ENCODE measurements at regions not wholly inside any gene's neighbourhood (a gene's known extent, or its start where the extent isn't known, plus 50 kb on each side); places are given as distances from the start of the nearest gene placed in this dataset.

DNA sequence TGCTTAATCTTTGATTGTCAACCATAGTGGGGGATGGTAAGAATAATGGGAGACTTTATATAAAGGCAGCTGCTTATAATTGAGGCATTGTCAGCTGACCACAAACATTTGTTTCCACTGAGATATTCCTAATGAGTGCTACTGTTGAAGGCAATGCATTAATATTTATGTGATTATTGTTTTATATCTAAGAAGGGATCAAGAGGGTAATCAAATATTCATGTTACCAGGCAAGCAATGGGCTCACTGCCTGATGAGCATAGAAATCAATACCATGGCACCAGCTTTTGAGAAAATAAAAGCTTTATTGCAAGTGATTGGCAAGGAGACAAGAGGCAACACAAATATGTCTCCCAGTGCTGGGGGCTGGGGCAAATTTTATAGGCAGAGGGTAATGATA is 706.7 kb upstream of the ADAMTS5 start:
- BruUV-seq (replicated peaks), result no TSS peak
- Mint-ChIP-seq H3K36me3 (ENCODE audit: insufficient read depth, unreplicated experiment) (no peaks in the 10 kb centered on the region), H3K27ac (ENCODE audit: low read depth, unreplicated experiment) (no peak overlapping the region), H3K4me3 (ENCODE audit: unreplicated experiment) (no peak overlapping the region), H3K9me3 (ENCODE audit: unreplicated experiment) (no peaks in the 10 kb centered on the region), H3K4me1 (ENCODE audit: insufficient read depth, unreplicated experiment) (peaks cover 7% of the 10 kb centered on the region), H3K27me3 (ENCODE audit: insufficient read depth, unreplicated experiment) (no peaks in the 10 kb centered on the region)
- POLR2A ChIA-PET, result interaction anchor here (0.6 to 1.5 kb wide), 2 partner anchors 20 to 913 kb away, joined by 3 to 4 read pairs; no protein-coding TSS in a partner anchor
- TF ChIP-seq, protein P1, sequence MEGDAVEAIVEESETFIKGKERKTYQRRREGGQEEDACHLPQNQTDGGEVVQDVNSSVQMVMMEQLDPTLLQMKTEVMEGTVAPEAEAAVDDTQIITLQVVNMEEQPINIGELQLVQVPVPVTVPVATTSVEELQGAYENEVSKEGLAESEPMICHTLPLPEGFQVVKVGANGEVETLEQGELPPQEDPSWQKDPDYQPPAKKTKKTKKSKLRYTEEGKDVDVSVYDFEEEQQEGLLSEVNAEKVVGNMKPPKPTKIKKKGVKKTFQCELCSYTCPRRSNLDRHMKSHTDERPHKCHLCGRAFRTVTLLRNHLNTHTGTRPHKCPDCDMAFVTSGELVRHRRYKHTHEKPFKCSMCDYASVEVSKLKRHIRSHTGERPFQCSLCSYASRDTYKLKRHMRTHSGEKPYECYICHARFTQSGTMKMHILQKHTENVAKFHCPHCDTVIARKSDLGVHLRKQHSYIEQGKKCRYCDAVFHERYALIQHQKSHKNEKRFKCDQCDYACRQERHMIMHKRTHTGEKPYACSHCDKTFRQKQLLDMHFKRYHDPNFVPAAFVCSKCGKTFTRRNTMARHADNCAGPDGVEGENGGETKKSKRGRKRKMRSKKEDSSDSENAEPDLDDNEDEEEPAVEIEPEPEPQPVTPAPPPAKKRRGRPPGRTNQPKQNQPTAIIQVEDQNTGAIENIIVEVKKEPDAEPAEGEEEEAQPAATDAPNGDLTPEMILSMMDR (IDR thresholded peaks at IDR 0.05; ENCODE audit: unreplicated experiment), result no peak
- CTCF ChIA-PET, result interaction anchor here (0.6 kb wide), 1 partner anchor 775 kb away, joined by 3 read pairs; no protein-coding TSS in a partner anchor
- no peak for DNase-seq (ENCODE audit: unreplicated experiment)
- intact Hi-C loops (cut with micrococcal nuclease), result no loop called here

DNA sequence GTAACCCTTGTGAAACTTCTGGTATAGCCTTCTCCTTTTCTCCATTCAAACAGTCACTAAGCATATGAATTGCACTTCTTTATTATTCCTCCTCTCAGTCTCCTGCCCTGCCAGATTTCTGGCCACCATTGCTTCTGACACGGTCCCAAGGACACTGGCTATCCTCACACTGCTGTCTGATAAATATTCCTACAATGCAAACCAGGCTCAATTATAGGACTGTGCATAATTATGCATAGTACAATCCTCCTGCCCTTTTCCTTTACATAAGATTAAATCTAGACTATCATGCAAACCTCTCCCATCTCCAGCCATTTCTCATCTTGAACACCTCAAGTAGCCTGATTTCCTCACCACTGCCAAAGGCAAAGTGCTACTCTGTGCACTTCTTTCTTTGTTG is 704.3 kb upstream of the ADAMTS5 start:
- no peaks in the 10 kb centered on the region for H3K36me3 Mint-ChIP-seq (ENCODE audit: insufficient read depth, unreplicated experiment)
- no peaks in the 10 kb centered on the region for H3K27me3 Mint-ChIP-seq (ENCODE audit: insufficient read depth, unreplicated experiment)
- H3K4me3 Mint-ChIP-seq (ENCODE audit: unreplicated experiment), result no peak overlapping the region
- DNase-seq (ENCODE audit: unreplicated experiment), result no peak
- intact Hi-C loops (cut with micrococcal nuclease), result no loop called here
- no TSS peak for BruUV-seq (replicated peaks)
- ChIA-PET POLR2A (interaction anchor here (1.2 kb wide), 1 partner anchor 11 kb away, joined by 4 read pairs; no protein-coding TSS in a partner anchor), CTCF (no interaction called here)
- H3K9me3 Mint-ChIP-seq (ENCODE audit: unreplicated experiment), result no peaks in the 10 kb centered on the region
- peaks cover 7% of the 10 kb centered on the region for H3K4me1 Mint-ChIP-seq (ENCODE audit: insufficient read depth, unreplicated experiment)
- TF ChIP-seq, protein P1 (IDR thresholded peaks at IDR 0.05; ENCODE audit: unreplicated experiment), result no peak
- H3K27ac Mint-ChIP-seq (ENCODE audit: low read depth, unreplicated experiment), result no peak overlapping the region

DNA sequence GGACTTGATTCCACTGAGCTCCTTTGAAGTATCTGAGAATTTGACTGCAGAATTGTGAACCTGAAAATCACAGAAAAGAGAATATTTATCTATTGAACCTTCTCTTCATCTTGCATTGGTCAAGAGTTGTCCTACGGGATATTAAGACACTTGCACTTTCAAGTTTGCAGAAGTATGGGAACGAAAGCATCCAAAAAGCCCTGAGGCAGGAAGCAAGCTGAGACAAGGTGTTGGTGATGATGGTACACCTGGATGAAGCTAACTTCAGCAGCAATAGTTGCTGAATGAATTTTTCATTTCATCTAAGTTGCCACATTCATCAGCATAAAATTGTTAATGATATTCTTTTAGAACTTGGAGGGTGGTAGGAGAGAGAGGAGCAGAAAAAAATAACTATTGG is 686.6 kb upstream of the ADAMTS5 start:
- Mint-ChIP-seq H3K27me3 (ENCODE audit: insufficient read depth, unreplicated experiment) (no peaks in the 10 kb centered on the region), H3K4me1 (ENCODE audit: insufficient read depth, unreplicated experiment) (peaks cover 4% of the 10 kb centered on the region), H3K4me3 (ENCODE audit: unreplicated experiment) (no peak overlapping the region), H3K36me3 (ENCODE audit: insufficient read depth, unreplicated experiment) (no peaks in the 10 kb centered on the region), H3K9me3 (ENCODE audit: unreplicated experiment) (no peaks in the 10 kb centered on the region), H3K27ac (ENCODE audit: low read depth, unreplicated experiment) (no peak overlapping the region)
- DNase-seq (ENCODE audit: unreplicated experiment), result peak; percentile 15
- CTCF ChIA-PET, result no interaction called here
- POLR2A ChIA-PET, result no interaction called here
- TF ChIP-seq, protein P1 (IDR thresholded peaks at IDR 0.05; ENCODE audit: unreplicated experiment), result no peak
- intact Hi-C loops (cut with micrococcal nuclease), result no loop called here
- BruUV-seq (replicated peaks), result no TSS peak

DNA sequence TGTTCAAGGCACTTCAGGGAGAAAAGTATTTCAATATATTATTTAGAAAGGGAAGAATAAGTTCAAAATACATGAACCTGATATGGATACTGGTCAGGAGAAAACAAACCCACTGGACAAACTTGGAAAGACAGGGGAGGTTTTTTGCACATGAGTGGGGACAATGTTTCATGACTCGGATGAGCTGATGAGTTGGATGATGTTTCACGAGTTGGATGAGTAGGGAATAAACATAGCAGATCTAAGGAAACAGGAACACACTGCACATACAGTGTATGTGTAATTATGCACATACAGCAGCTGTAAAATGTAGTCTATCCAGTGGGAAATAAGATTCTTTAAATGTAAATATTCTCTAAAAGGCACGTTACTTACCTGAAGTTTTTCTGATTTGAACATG is 682.9 kb upstream of the ADAMTS5 start:
- intact Hi-C loops (cut with micrococcal nuclease), result loop anchor here (2.0 kb wide), 1 partner anchor 79 kb away; no protein-coding TSS in a partner anchor
- Mint-ChIP-seq H3K9me3 (ENCODE audit: unreplicated experiment) (no peaks in the 10 kb centered on the region), H3K4me1 (ENCODE audit: insufficient read depth, unreplicated experiment) (peaks cover 12% of the 10 kb centered on the region), H3K27me3 (ENCODE audit: insufficient read depth, unreplicated experiment) (no peaks in the 10 kb centered on the region), H3K36me3 (ENCODE audit: insufficient read depth, unreplicated experiment) (no peaks in the 10 kb centered on the region), H3K27ac (ENCODE audit: low read depth, unreplicated experiment) (peak overlapping the region; percentile 70), H3K4me3 (ENCODE audit: unreplicated experiment) (no peak overlapping the region)
- no TSS peak for BruUV-seq (replicated peaks)
- ChIA-PET CTCF (no interaction called here), POLR2A (no interaction called here)
- no peak for DNase-seq (ENCODE audit: unreplicated experiment)
- TF ChIP-seq, protein P1 (IDR thresholded peaks at IDR 0.05; ENCODE audit: unreplicated experiment), result no peak

Data from MCF 10A (cell line).